Mesenchymal stem cell (in vitro differentiated cells and primary cell): ENCODE measurements at regions not wholly inside any gene's neighbourhood (a gene's known extent, or its start where the extent isn't known, plus 50 kb on each side); places are given as distances from the start of the nearest gene placed in this dataset.

Experiments used
- DNase-seq: peaks from one replicate; pipeline ENCODE4 v3.0.0-alpha.2; 2013
- H2AFZ ChIP-seq: one replicate; pipeline ENCODE4 v1.6.1; 2013; ENCODE audit warnings: low read depth, mild to moderate bottlenecking, control low read depth, inconsistent platforms, low read length, moderate library complexity
- H2AK5ac ChIP-seq: 2 replicates; pipeline ENCODE4 v1.6.1; 2013; ENCODE audit warnings: low read length, moderate library complexity, mild to moderate bottlenecking, inconsistent platforms; ENCODE audit not compliant: severe bottlenecking
- H2BK120ac ChIP-seq: one replicate; pipeline ENCODE4 v1.6.1; 2013; ENCODE audit warnings: low read depth, mild to moderate bottlenecking, inconsistent platforms, low read length, moderate library complexity
- H2BK12ac ChIP-seq, 2 experiments: one replicate each; pipeline ENCODE4 v1.6.1; 2013; ENCODE audit warnings: inconsistent platforms in 2 of 2, low read length in 2 of 2, mild to moderate bottlenecking in 2 of 2, moderate library complexity in 2 of 2, control low read depth in 1 of 2
- H2BK15ac ChIP-seq: one replicate; pipeline ENCODE4 v1.6.1; 2013; ENCODE audit warnings: mild to moderate bottlenecking, low read depth, inconsistent platforms; ENCODE audit not compliant: poor library complexity, severe bottlenecking
- H2BK5ac ChIP-seq: 2 replicates; pipeline ENCODE4 v1.6.1; 2013; ENCODE audit warnings: low read depth, mild to moderate bottlenecking, low read length, control low read depth, inconsistent platforms; ENCODE audit not compliant: poor library complexity, severe bottlenecking
- H3K14ac ChIP-seq, 2 experiments: one replicate each; pipeline ENCODE4 v1.6.1; 2013; ENCODE audit warnings: inconsistent platforms in 2 of 2, low read length in 2 of 2, control low read depth in 1 of 2, mild to moderate bottlenecking in 1 of 2, moderate library complexity in 1 of 2
- H3K18ac ChIP-seq, 2 experiments: one replicate each; pipeline ENCODE4 v1.6.1; 2013; ENCODE audit warnings: inconsistent platforms in 2 of 2, low read length in 2 of 2, control low read depth in 1 of 2, low read depth in 1 of 2, mild to moderate bottlenecking in 1 of 2
- H3K23ac ChIP-seq, 2 experiments: one replicate each; pipeline ENCODE4 v1.6.1; 2013; ENCODE audit warnings: inconsistent platforms in 2 of 2, low read length in 2 of 2, mild to moderate bottlenecking in 2 of 2, moderate library complexity in 2 of 2, control low read depth in 1 of 2
- H3K27ac ChIP-seq: 2 replicates; pipeline ENCODE4 v1.5.1; 2013; ENCODE audit warnings: mild to moderate bottlenecking, moderate library complexity, low read length, control low read depth, inconsistent platforms; ENCODE audit not compliant: poor library complexity, severe bottlenecking
- H3K27me3 ChIP-seq, 2 experiments: 2 replicates each; pipeline versions ENCODE4 v1.6.1 to v1.7.0; 2013; ENCODE audit warnings: low read length in 2 of 2, mild to moderate bottlenecking in 2 of 2, moderate library complexity in 2 of 2, control low read depth in 1 of 2, inconsistent platforms in 1 of 2; ENCODE audit not compliant: control insufficient read depth in 1 of 2, insufficient read depth in 1 of 2
- H3K36me3 ChIP-seq, 2 experiments: 2 replicates each; pipeline versions ENCODE4 v1.6.1 to v1.7.0; 2013; ENCODE audit warnings: low read length in 2 of 2, control low read depth in 1 of 2, inconsistent platforms in 1 of 2, low read depth in 1 of 2, mild to moderate bottlenecking in 1 of 2; ENCODE audit not compliant: insufficient read depth in 2 of 2, control insufficient read depth in 1 of 2
- H3K4ac ChIP-seq, 2 experiments: one replicate each; pipeline ENCODE4 v1.6.1; 2013; ENCODE audit warnings: inconsistent platforms in 2 of 2, low read length in 2 of 2, mild to moderate bottlenecking in 2 of 2, moderate library complexity in 2 of 2, control low read depth in 1 of 2, low read depth in 1 of 2
- H3K4me1 ChIP-seq: 2 replicates; pipeline ENCODE4 v1.6.1; 2013; ENCODE audit warnings: low read depth, low read length, control low read depth; ENCODE audit not compliant: control insufficient read depth, insufficient read depth
- H3K4me2 ChIP-seq: 2 replicates; pipeline ENCODE4 v1.6.1; 2013; ENCODE audit warnings: low read length, mild to moderate bottlenecking, inconsistent platforms; ENCODE audit not compliant: poor library complexity, severe bottlenecking
- H3K4me3 ChIP-seq, 2 experiments: 2 replicates each; pipeline versions ENCODE4 v1.5.1 to v1.7.0; 2013; ENCODE audit warnings: low read length in 2 of 2, mild to moderate bottlenecking in 2 of 2, control low read depth in 1 of 2, low read depth in 1 of 2; ENCODE audit not compliant: insufficient read depth in 1 of 2
- H3K79me1 ChIP-seq: replicated peaks from 2 replicates; pipeline ENCODE4 v1.6.1; 2013; ENCODE audit warnings: mild to moderate bottlenecking, control low read depth, low read length, inconsistent platforms; ENCODE audit not compliant: poor library complexity, severe bottlenecking
- H3K9ac ChIP-seq: 2 replicates; pipeline ENCODE4 v1.7.0; 2013; ENCODE audit warnings: mild to moderate bottlenecking, low read length, moderate library complexity
- H3K9me3 ChIP-seq: 2 replicates; pipeline ENCODE4 v1.7.0; 2013; ENCODE audit warnings: mild to moderate bottlenecking, low read length; ENCODE audit not compliant: control insufficient read depth
- H4K8ac ChIP-seq: one replicate; pipeline ENCODE4 v1.6.1; 2013; ENCODE audit warnings: inconsistent platforms, mild to moderate bottlenecking, low read length, moderate library complexity
- H4K91ac ChIP-seq: one replicate; pipeline ENCODE4 v1.6.1; 2013; ENCODE audit warnings: mild to moderate bottlenecking, low read length, inconsistent platforms
- WGBS: methylation state at CpG from one replicate; pipeline ENCODE4 v1.1.7; 2013; ENCODE audit warnings: mixed read lengths; 5-methylcytosine and 5-hydroxymethylcytosine counted together

DNA sequence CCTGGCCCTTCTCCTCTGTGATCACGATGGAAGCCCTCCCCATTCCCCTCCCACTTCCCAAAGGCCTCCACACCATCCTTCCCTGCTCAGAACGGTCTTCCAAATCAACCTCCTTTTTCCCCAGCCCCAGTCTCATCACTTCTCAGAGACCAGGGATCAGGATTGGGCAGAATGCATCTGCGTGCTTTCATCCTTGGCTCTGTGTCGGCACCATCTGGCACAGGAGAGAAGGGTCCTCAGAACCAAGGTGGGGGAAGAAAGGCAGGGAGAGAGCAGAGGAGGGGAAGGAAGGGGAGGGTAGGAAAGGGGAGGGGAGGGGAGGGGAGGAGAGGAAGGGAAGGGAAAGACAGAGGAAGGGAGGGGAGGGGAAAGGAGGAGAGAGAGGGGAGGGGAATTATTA lies 52.4 kb upstream of the FICD start:
- Histone ChIP-seq H3K18ac (no peak overlapping the region), H2AFZ (no peak overlapping the region), H2BK15ac (no peak overlapping the region), H3K27me3 (peaks cover 23 to 52% of the 10 kb centered on the region in 2 experiments), H3K4me1 (peaks cover 5% of the 10 kb centered on the region), H3K9ac (no peak overlapping the region), H2AK5ac (no peak overlapping the region), H3K79me1 (no peaks in the 10 kb centered on the region), H4K91ac (no peak overlapping the region), H2BK12ac (no peak overlapping the region), H3K4me2 (no peak overlapping the region), H3K9me3 (no peaks in the 10 kb centered on the region), H3K36me3 (no peaks in the 10 kb centered on the region), H3K27ac (no peak overlapping the region), H3K4me3 (no peak overlapping the region), H3K4ac (no peak overlapping the region), H4K8ac (no peak overlapping the region), H3K14ac (no peak overlapping the region), H2BK5ac (no peak overlapping the region), H2BK120ac (no peak overlapping the region), H3K23ac (no peak overlapping the region)
- DNase-seq = no peak
- WGBS = 69% methylated on average over 4 of the region's 4 CpGs

DNA sequence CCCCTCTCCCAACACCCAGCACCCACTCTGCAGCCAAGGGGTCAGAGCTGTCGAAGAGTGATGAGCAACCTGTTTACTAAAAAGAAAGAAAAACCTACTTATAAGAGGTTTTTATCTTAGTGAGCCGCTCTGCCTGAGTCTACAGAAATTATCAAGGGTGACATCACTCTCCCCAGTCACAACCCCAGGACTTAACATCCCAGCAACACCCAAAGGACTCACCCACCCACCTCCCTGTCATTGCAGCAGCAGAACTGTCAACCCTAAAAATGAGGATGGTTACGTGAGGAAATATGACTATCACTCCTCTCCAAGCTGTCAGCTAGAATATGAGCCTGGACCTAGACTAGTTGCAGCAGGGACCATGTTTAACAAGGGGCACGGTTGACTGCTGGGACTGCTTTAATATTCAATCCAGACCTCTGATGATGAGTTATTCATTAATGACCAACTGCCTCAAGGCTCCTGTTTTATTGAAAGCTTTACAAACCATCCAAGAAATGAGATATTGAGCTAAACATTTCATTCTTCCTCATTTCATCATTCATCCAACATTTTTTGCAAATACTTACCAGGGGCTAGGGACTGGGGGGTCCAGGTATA lies 53.9 kb upstream of the FICD start:
- Histone ChIP-seq H3K79me1 (no peaks in the 10 kb centered on the region), H3K9me3 (no peaks in the 10 kb centered on the region), H2BK120ac (no peak overlapping the region), H3K23ac (no peak overlapping the region), H2BK12ac (no peak overlapping the region), H3K27ac (no peak overlapping the region), H3K4me3 (no peak overlapping the region), H3K27me3 (peaks cover 20 to 49% of the 10 kb centered on the region in 2 experiments), H2BK15ac (no peak overlapping the region), H3K4me1 (peaks cover 5% of the 10 kb centered on the region), H2AFZ (no peak overlapping the region), H3K4ac (no peak overlapping the region), H3K14ac (no peak overlapping the region), H2BK5ac (no peak overlapping the region), H4K8ac (no peak overlapping the region), H3K18ac (no peak overlapping the region), H2AK5ac (no peak overlapping the region), H3K9ac (no peak overlapping the region), H3K4me2 (peak overlapping the region; percentile 24), H3K36me3 (no peaks in the 10 kb centered on the region), H4K91ac (no peak overlapping the region)
- WGBS = 81% methylated on average over 4 of the region's 4 CpGs
- no peak for DNase-seq

DNA sequence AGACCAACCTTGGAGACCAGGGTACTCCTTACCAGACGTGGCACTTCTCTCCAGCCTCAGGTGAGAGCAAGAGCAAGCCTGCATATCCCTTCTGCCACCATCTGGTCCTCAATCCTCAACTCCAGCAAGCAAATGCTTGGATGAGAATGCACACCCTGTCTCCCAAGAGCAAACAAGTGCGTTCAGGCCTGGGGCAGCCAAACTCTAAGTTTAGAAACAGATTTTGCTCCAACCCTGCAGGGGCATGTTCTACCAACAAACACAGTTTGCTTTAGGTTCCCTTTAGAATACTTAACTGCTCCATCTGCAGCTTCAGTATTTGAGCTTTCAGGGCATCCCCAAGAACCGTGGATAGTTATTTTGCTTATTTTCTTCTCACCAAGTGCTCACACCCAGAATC lies 55.9 kb upstream of the FICD start:
- Histone ChIP-seq H2BK5ac (no peak overlapping the region), H4K91ac (no peak overlapping the region), H3K14ac (no peak overlapping the region), H3K36me3 (no peaks in the 10 kb centered on the region), H3K4ac (no peak overlapping the region), H3K23ac (no peak overlapping the region), H3K18ac (no peak overlapping the region), H3K4me1 (peaks cover 5% of the 10 kb centered on the region), H2AFZ (no peak overlapping the region), H2BK12ac (no peak overlapping the region), H3K27ac (no peak overlapping the region), H3K79me1 (no peaks in the 10 kb centered on the region), H3K9me3 (no peaks in the 10 kb centered on the region), H2AK5ac (no peak overlapping the region), H3K27me3 (peaks cover 13 to 49% of the 10 kb centered on the region in 2 experiments), H3K4me3 (no peak overlapping the region), H3K9ac (no peak overlapping the region), H3K4me2 (no peak overlapping the region), H2BK120ac (no peak overlapping the region), H2BK15ac (no peak overlapping the region), H4K8ac (no peak overlapping the region)
- WGBS = 38% methylated on average over 3 of the region's 3 CpGs
- no peak for DNase-seq

GRCh38 chr12:108457734-108458361 lies 57.2 kb upstream of the FICD start:
- H3K9me3 ChIP-seq = no peaks in the 10 kb centered on the region

More at GRCh38 chr12:108457734-108458361, 57.2 kb upstream of the FICD start:
- Histone ChIP-seq H3K4ac (no peak overlapping the region), H2AK5ac (no peak overlapping the region), H3K36me3 (no peaks in the 10 kb centered on the region), H3K4me3 (no peak overlapping the region), H3K18ac (no peak overlapping the region), H3K14ac (no peak overlapping the region), H2AFZ (no peak overlapping the region), H4K91ac (no peak overlapping the region), H3K23ac (no peak overlapping the region), H3K4me2 (no peak overlapping the region), H3K27me3 (peaks cover 11 to 59% of the 10 kb centered on the region in 2 experiments), H3K79me1 (no peaks in the 10 kb centered on the region), H2BK120ac (no peak overlapping the region), H3K27ac (no peak overlapping the region), H3K4me1 (peaks cover 5% of the 10 kb centered on the region), H4K8ac (no peak overlapping the region), H2BK5ac (no peak overlapping the region), H3K9ac (no peak overlapping the region), H2BK15ac (no peak overlapping the region), H2BK12ac (no peak overlapping the region)
- WGBS = 44% methylated on average over 7 of the region's 7 CpGs
- DNase-seq = no peak
